Endodermal cell (in vitro differentiated cells): ENCODE measurements at regions not wholly inside any gene's neighbourhood (a gene's known extent, or its start where the extent isn't known, plus 50 kb on each side); places are given as distances from the start of the nearest gene placed in this dataset.

Experiments
- DNase-seq: peaks from one replicate; pipeline ENCODE4 v3.0.0-alpha.2; 2017
- H3K27ac ChIP-seq: 2 replicates; pipeline ENCODE4 v1.5.1; 2013; ENCODE audit warnings: mild to moderate bottlenecking, low read depth, low read length, moderate library complexity
- H3K27me3 ChIP-seq: 2 replicates; pipeline ENCODE4 v1.6.1; 2013; ENCODE audit warnings: mild to moderate bottlenecking, low read length, moderate library complexity; ENCODE audit not compliant: insufficient read depth, control insufficient read depth, poor library complexity, severe bottlenecking
- H3K36me3 ChIP-seq: 2 replicates; pipeline ENCODE4 v1.7.0; 2013; ENCODE audit warnings: mild to moderate bottlenecking, low read length, moderate library complexity; ENCODE audit not compliant: control insufficient read depth, insufficient read depth
- H3K4me1 ChIP-seq: one replicate; pipeline ENCODE4 v1.7.0; 2013; ENCODE audit warnings: low read length; ENCODE audit not compliant: control insufficient read depth, insufficient read depth
- H3K4me3 ChIP-seq: 2 replicates; pipeline ENCODE4 v1.5.1; 2013; ENCODE audit warnings: mild to moderate bottlenecking, low read length, moderate library complexity
- H3K9ac ChIP-seq: 2 replicates; pipeline ENCODE4 v1.6.1; 2013; ENCODE audit warnings: mild to moderate bottlenecking, low read length, moderate library complexity; ENCODE audit not compliant: poor library complexity, severe bottlenecking; ENCODE audit errors: extremely low read depth
- H3K9me3 ChIP-seq: 2 replicates; pipeline ENCODE4 v1.6.1; 2013; ENCODE audit warnings: mild to moderate bottlenecking, low read length, moderate library complexity; ENCODE audit not compliant: control insufficient read depth
- H3K27ac Mint-ChIP-seq: 2 replicates; pipeline ENCODE4 v1.8.0; 2020; ENCODE audit warnings: mixed read lengths
- H3K27me3 Mint-ChIP-seq: 2 replicates; pipeline ENCODE4 v1.8.0; 2021; ENCODE audit warnings: mild to moderate bottlenecking, mixed read lengths; ENCODE audit not compliant: insufficient read depth
- H3K36me3 Mint-ChIP-seq: 2 replicates; pipeline ENCODE4 v1.8.0; 2020; ENCODE audit warnings: low read depth, mixed read lengths
- H3K4me1 Mint-ChIP-seq: 2 replicates; pipeline ENCODE4 v1.8.0; 2020; ENCODE audit warnings: mixed read lengths
- H3K4me3 Mint-ChIP-seq: 2 replicates; pipeline ENCODE4 v1.8.0; 2020; ENCODE audit warnings: mild to moderate bottlenecking, moderate library complexity, mixed read lengths
- H3K9me3 Mint-ChIP-seq: 2 replicates; pipeline ENCODE4 v1.8.0; 2020; ENCODE audit warnings: mild to moderate bottlenecking, mixed read lengths
- WGBS, 2 experiments: methylation state at CpG; one replicate each; pipeline versions ENCODE4 v1.1.5 to v1.1.7; 2013; ENCODE audit warnings: missing lambda C conversion rate in 2 of 2, mixed read lengths in 1 of 2; ENCODE audit not compliant: insufficient coverage in 1 of 2, insufficient read length in 1 of 2; 5-methylcytosine and 5-hydroxymethylcytosine counted together
- TF ChIP-seq, protein P1 (sequence below): fragments of 200-600 bp; sonication (generic); conservative IDR thresholded peaks from 2 replicates; pipeline ENCODE4 v1.5.0; 2021; ENCODE audit warnings: antibody characterized with exemption, mild to moderate bottlenecking

GRCh38 chr7:142334806-142335205 is 76.9 kb upstream of the PRSS58 start:
- no peaks in the 10 kb centered on the region for H3K27me3 ChIP-seq
- Mint-ChIP-seq H3K27ac (no peak overlapping the region), H3K9me3 (no peaks in the 10 kb centered on the region), H3K27me3 (no peaks in the 10 kb centered on the region), H3K4me3 (no peak overlapping the region), H3K4me1 (peaks cover 7% of the 10 kb centered on the region), H3K36me3 (no peaks in the 10 kb centered on the region)
- H3K27ac ChIP-seq, result no peak overlapping the region
- no peaks in the 10 kb centered on the region for H3K4me1 ChIP-seq
- H3K9ac ChIP-seq, result no peak overlapping the region
- H3K9me3 ChIP-seq, result no peaks in the 10 kb centered on the region
- H3K36me3 ChIP-seq, result no peaks in the 10 kb centered on the region
- no peak overlapping the region for H3K4me3 ChIP-seq
- no peak for DNase-seq
- WGBS, 2 experiments, result 96 to 100% methylated on average over 1 of the region's 1 CpG
- TF ChIP-seq, protein P1, sequence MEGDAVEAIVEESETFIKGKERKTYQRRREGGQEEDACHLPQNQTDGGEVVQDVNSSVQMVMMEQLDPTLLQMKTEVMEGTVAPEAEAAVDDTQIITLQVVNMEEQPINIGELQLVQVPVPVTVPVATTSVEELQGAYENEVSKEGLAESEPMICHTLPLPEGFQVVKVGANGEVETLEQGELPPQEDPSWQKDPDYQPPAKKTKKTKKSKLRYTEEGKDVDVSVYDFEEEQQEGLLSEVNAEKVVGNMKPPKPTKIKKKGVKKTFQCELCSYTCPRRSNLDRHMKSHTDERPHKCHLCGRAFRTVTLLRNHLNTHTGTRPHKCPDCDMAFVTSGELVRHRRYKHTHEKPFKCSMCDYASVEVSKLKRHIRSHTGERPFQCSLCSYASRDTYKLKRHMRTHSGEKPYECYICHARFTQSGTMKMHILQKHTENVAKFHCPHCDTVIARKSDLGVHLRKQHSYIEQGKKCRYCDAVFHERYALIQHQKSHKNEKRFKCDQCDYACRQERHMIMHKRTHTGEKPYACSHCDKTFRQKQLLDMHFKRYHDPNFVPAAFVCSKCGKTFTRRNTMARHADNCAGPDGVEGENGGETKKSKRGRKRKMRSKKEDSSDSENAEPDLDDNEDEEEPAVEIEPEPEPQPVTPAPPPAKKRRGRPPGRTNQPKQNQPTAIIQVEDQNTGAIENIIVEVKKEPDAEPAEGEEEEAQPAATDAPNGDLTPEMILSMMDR, result no peak

DNA sequence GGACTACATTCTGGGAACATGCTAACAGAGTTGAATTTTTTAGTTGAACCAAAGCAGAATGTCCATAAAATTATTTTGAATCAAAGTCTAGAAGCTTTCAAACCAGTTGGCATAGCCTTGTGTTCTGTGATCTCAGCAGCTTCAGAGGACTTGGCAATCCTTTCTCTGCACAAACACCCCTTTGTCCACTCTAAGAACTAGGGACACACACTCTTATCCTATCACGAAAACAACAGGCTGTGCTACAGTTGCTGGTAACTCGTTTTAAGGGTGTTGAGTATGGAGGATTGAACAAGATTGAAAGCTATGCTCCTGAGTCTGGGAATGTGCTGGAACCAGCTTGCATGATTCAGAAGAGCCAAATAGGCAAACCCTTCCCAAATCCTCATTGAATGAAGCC is 76.4 kb upstream of the PRSS58 start:
- H3K4me3 Mint-ChIP-seq, result no peak overlapping the region
- no peak overlapping the region for H3K9ac ChIP-seq
- H3K27ac ChIP-seq, result no peak overlapping the region
- no peaks in the 10 kb centered on the region for H3K9me3 ChIP-seq
- no peaks in the 10 kb centered on the region for H3K9me3 Mint-ChIP-seq
- peaks cover 8% of the 10 kb centered on the region for H3K4me1 Mint-ChIP-seq
- H3K4me1 ChIP-seq, result no peaks in the 10 kb centered on the region
- no peak overlapping the region for H3K27ac Mint-ChIP-seq
- no peaks in the 10 kb centered on the region for H3K36me3 Mint-ChIP-seq
- no peaks in the 10 kb centered on the region for H3K27me3 Mint-ChIP-seq
- H3K36me3 ChIP-seq, result no peaks in the 10 kb centered on the region
- H3K4me3 ChIP-seq, result no peak overlapping the region
- H3K27me3 ChIP-seq, result no peaks in the 10 kb centered on the region
- 93% methylated on average over 2 of the region's 2 CpGs; no CpG with 5 or more reads in 1 of the 2 experiments for WGBS, 2 experiments
- TF ChIP-seq, protein P1, result no peak
- DNase-seq, result no peak

GRCh38 chr7:142332421-142332820 is 74.6 kb upstream of the PRSS58 start:
- no peak overlapping the region for H3K4me3 Mint-ChIP-seq
- TF ChIP-seq, protein P1, result no peak
- Histone ChIP-seq H3K27me3 (no peaks in the 10 kb centered on the region), H3K4me1 (no peaks in the 10 kb centered on the region), H3K9me3 (no peaks in the 10 kb centered on the region), H3K36me3 (no peaks in the 10 kb centered on the region), H3K4me3 (no peak overlapping the region), H3K9ac (no peak overlapping the region), H3K27ac (no peak overlapping the region)
- no peaks in the 10 kb centered on the region for H3K36me3 Mint-ChIP-seq
- H3K9me3 Mint-ChIP-seq, result no peaks in the 10 kb centered on the region
- H3K4me1 Mint-ChIP-seq, result peaks cover 9% of the 10 kb centered on the region
- 89 to 90% methylated on average over 5 to 6 of the region's 6 CpGs for WGBS, 2 experiments
- DNase-seq, result no peak
- H3K27me3 Mint-ChIP-seq, result no peaks in the 10 kb centered on the region
- H3K27ac Mint-ChIP-seq, result no peak overlapping the region
